Epithelial cell of esophagus (primary cell): ENCODE measurements at regions not wholly inside any gene's neighbourhood (a gene's known extent, or its start where the extent isn't known, plus 50 kb on each side); places are given as distances from the start of the nearest gene placed in this dataset.

Experiments used
- DNase-seq: peaks from one replicate; pipeline ENCODE4 v3.0.0; 2010; ENCODE audit warnings: low read depth
- H3K4me3 ChIP-seq: 2 replicates; pipeline ENCODE4 v1.5.1; 2011; ENCODE audit warnings: mild to moderate bottlenecking, low read length, control low read depth
- TF ChIP-seq, protein P1 (sequence below): IDR thresholded peaks from 2 replicates; pipeline ENCODE4 v1.5.1; 2011; ENCODE audit warnings: low read depth, mild to moderate bottlenecking, low read length, control low read depth, inconsistent platforms; ENCODE audit not compliant: insufficient read depth; ENCODE audit errors: missing control alignments

DNA sequence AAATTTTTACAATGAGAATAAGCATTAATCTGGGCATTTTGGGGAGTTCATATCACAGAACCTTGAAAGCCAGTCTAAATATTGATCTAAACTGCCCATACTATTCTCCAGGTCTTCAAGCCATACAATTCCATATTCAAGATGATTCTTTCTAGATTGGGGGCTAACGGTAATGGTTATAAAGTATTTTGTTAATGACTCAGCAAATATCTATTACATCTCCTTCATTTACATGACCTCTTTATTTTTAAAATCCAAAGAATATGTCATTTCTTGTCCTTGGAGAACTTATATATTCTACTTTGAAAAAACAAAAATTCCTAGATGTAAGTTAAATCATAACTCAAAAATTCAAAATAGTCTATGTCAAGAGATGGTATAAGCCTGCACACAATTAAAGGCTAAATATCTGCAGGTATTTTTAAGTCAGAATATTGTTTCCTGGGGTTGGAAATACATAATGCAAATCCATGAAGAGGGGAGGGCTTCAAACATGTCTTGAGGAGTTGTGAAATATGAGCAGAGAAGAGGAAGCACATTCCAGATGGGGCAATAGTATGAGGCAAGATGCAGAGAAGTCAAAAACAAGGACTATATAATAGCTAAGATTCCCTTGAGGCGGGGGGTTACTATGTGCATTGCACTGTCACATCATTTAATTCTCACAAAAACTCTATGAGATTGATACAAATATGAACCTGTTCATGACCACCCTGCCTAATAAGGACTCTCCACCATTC lies 526.4 kb downstream of the NR2F1-AS1 start:
- no peak overlapping the region for H3K4me3 ChIP-seq
- DNase-seq, result peak; percentile 40
- TF ChIP-seq, protein P1, sequence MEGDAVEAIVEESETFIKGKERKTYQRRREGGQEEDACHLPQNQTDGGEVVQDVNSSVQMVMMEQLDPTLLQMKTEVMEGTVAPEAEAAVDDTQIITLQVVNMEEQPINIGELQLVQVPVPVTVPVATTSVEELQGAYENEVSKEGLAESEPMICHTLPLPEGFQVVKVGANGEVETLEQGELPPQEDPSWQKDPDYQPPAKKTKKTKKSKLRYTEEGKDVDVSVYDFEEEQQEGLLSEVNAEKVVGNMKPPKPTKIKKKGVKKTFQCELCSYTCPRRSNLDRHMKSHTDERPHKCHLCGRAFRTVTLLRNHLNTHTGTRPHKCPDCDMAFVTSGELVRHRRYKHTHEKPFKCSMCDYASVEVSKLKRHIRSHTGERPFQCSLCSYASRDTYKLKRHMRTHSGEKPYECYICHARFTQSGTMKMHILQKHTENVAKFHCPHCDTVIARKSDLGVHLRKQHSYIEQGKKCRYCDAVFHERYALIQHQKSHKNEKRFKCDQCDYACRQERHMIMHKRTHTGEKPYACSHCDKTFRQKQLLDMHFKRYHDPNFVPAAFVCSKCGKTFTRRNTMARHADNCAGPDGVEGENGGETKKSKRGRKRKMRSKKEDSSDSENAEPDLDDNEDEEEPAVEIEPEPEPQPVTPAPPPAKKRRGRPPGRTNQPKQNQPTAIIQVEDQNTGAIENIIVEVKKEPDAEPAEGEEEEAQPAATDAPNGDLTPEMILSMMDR, result no peak

DNA sequence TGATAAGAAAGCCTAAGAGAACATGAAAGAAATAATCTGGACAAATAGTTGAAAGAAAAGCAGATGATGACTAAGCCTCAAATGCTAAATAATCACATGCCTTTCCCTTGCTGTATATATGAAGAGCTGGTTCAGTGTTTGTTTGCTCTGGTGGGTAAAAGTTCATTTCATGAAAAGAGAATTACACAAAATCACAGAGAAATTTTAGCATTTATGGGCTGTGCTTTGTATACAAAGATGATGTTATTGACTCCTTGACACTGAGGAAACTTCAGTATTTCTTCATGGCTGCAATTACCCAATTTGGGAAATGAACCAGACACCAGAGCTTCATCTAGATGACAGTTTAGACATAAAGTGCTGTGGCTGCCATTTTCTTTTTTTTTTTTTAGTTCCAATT lies 527.2 kb downstream of the NR2F1-AS1 start:
- TF ChIP-seq, protein P1, result no peak
- peak; percentile 13 for DNase-seq

DNA sequence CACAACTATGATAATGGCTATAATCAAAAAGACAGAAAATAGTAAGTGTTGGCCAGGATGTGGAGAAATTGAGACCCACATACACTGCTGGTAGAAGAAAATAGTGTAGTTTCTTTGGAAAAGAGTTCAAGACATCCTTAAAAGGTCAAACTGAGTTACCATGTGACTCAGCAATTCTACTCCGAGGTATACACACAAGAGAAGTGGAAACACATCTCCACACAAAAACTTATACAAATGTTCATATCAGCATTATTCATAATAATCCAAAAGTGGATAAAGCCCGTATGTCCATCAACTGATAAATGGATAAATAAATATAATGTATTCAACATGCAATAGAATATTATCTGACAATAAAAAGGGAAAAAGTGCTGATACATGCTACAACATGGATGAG lies 532.2 kb downstream of the NR2F1-AS1 start:
- no peak for DNase-seq
- TF ChIP-seq, protein P1, result no peak
- H3K4me3 ChIP-seq, result no peak overlapping the region

More for the DNA sequence above, 527.2 kb downstream of the NR2F1-AS1 start:
- H3K4me3 ChIP-seq, result no peak overlapping the region

DNA sequence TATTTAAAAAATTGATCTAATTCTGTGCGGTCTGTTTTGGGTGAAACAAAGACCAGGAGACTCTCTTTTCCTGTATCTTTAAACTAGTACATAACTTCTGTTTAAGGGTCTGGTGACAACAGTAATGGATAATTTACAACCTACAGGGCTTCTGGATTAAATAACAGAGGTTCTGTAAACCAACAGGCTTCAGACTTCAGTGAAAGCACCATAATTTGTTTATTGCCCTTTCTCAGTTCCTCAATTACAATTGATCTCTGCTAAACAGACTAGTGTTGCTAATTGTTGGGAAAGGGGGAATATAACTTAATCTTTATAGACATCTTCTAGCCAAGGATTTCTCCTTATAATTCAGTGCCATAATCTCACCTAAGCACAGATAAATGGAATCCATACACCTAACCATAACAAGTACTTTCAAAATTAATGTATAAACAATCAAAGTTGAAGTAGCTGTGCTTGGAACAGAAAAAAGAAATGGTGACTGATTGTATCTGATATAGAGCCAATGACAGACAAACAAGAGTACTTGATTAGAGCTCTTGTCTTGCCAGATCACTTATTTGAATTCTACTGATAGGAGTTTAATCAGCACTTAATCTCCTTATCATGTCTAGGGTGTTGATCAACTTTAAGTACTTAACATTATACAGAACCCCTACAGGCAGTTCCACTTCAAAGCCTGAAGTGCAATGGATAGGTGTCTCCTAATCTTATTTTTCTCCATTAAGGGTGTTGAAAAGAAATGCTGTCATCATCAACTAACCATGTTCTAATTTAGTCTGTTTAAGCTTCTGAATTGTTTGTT lies 536.0 kb downstream of the NR2F1-AS1 start:
- H3K4me3 ChIP-seq, result no peak overlapping the region
- no peak for DNase-seq
- TF ChIP-seq, protein P1, result no peak

DNA sequence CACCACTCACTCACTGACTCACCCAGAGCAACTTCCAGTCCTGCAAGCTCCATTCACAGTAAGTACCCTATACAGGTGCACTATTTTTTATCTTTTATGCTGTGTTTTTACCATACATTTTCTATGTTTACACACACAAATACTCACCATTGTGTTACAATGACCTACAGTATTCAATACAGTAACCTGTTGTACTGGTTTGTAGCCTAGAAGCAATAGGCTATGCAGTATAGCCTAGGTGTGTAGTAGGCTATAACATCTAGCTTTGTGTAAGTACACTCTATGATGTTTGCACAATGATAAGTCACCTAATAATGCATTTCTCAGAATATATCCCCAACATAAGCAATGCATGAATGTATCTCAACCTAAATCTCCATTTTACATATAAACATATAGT lies 541.1 kb downstream of the NR2F1-AS1 start:
- DNase-seq, result peak; percentile 33
- no peak overlapping the region for H3K4me3 ChIP-seq

DNA sequence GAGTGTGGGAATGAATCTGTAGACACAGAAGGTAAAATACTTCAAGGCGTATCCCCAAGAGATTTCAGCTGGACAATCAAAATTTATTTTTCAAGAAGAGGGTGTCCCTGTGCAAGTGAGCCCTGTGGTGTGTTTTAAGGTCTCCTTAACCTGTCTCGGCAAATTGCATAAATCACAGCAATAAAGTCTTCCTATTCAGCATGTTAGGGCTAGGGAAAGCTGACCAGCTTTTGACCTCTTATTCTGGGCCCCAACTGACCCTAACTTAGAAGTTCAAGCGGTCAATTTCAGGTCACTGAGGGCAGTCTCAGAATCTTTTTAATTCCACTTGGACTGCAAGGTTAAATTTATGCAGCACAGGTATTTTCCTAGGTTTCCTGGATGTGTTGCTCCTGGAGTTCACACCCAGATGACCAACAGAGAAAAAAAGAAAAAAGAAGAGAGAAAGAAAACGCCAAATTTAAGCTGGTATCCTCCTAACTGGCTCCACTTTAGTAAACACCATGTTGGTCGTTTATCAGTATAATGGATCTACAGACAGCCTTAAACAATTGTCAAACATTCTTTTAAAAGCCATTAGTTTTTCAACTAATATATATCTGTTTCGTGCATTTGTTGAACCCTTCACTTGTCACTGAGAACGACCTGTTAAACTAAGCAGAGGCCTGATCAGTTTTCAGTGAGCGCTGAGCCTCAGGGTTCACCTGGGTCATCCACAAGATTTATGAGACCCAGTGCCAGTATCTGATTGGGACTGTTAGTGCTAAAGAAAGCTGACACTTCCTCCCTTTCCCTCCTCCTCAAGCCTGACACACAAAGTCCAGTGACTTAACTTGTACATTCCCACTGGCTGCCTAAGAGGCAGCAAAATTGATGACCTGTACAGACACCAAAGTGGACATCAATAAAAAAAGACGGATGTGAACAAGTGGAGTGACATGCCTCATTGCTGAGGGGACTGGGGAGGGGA lies 546.1 kb downstream of the NR2F1-AS1 start:
- TF ChIP-seq, protein P1, result no peak
- no peak overlapping the region for H3K4me3 ChIP-seq
- DNase-seq, result no peak

More for the DNA sequence above, 541.1 kb downstream of the NR2F1-AS1 start:
- TF ChIP-seq, protein P1, result no peak
